GM21528 (cell line): ENCODE measurements at regions not wholly inside any gene's neighbourhood (a gene's known extent, or its start where the extent isn't known, plus 50 kb on each side); places are given as distances from the start of the nearest gene placed in this dataset.

Source experiments
- ATAC-seq: cut with Tn5 transposase; IDR thresholded peaks from one replicate; pipeline ENCODE4 v1.9.1; 2021; ENCODE audit warnings: mild to moderate bottlenecking, moderate library complexity; ENCODE audit not compliant: unreplicated experiment, low FRiP score

- no peak for ATAC-seq
These were observed 299.3 kb upstream of the PITRM1 start for GRCh38 chr10:3471927-3472286.

DNA sequence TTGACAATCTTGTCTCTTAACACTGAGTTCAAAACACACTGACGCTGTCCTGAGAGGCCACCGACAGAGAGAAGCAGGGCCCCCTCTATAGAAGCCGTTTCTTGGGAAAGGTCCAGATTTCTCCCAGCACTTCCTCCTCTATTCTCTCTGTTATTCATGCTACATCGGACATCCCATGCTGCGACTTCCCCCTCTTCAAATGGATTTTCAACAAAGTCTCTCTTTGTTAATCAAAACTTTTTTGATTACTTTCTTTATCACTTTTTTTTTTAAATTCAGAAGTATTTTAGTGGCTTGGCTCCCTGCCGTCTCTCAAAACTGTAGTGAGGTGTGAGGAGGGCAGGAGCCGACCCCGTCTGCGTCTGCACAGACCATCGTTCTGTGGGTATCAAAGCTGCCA lies 298.9 kb upstream of the PITRM1 start:
- no peak for ATAC-seq

DNA sequence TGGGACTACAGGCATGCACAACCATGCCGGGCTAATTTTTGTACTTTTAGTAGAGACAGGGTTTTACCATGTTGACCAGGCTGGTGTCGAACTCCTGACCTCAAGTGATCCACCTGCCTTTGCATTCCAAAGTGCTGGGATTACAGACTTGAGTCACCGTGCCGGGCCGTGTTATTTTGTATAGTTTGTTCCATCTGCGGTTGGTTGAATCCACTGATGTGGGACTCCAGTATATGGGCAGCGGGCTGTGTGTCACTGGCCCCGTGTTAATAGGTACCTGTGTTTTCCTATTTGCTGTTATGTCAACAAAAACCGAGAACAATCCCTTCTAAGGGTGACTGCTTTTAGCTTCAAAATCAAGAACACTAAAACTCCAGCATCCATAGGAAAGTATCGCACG lies 297.6 kb upstream of the PITRM1 start:
- ATAC-seq, result no peak

DNA sequence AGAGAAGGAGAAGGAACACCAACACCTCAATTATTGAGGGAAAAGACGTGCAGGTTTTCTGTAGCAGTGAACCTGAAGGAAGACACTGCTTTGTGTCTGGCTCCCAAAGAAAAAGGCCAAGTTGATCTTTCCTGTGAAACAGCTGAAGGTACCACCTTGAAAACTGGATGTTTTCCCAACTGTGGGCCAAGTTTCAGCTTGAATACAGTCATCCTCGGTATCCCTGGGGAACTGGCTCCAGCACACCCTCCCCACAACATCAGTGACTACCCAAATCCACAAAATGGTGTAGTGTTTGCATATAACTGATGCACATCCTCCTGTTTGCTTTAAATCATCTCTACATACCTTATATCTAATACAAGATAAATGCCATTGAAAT lies 297.0 kb upstream of the PITRM1 start:
- ATAC-seq, result no peak

DNA sequence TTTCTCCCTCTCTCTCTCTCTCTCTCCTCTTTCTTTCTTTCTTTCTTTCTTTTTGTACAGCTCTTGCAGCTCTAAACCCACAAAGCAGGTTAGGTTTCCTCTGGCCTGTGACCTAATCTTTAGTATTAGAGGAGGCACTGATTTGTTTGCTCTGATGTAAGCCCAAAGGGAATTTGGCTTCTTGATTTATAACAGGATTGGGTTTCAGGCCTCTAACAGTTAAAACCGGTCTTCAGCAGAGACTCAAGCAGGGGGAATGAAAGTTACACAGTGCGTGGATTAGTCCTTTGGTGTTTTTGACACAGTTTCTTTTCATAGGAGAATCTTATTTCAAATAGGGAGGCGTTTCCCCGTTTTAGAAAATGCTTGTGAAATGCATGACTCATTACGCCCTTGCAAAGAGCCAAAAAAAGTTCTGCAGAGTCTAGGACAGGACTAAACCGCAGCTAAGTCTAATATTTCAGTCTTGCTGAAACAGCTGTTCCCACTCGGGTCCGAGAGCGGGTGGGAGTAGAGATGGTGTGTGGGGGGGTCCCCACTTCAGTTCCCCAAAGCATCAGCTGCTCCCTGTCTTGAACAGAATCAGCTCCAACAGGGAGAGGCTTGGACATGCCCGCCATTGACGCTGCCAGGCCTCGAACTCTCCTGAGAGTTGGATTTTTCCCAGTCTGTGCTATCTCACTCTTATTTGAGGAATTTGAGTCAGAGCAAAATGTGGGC lies 296.5 kb upstream of the PITRM1 start:
- no peak for ATAC-seq

DNA sequence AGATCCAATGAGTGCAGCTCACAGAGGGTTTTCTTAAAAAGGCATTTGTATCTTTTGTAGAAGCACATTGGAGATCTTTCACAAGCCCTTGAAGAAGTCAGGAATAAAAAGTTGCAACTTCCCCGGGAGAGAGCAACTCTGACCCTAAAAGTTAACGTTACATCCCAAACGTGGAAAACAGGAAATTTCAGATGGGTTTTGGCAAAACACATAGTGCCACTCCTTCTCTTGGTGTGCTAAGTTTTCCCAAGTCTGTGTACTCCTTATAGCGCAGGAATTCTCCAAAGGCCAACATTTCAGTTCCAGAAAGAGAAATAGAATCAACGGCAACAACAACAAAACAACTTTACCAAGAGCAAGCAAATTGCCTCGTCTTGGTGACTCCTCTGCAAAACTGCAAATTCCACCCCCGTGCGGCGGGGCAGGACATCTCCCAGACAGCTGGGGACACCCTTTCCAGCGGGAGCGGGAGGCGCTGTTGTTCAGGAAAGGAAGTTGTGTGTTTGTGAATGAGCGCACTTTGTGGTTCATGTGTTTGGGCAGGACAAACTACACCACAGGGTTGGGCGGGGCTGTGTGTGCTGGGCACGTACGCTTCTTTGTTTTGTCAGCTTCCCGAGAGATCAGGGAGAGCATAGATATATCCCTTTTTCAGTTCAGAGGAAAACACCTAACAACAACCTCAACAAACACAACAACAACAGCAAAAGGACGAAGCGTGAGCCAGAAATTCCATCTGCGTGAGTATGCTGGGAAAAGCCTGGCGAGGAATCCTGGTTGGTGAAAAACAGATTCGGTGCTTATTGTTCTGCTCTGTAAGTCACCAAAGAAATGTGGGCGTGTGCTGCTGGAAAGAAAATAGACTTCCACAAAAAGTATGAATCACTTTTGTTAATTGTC lies 294.7 kb upstream of the PITRM1 start:
- no peak for ATAC-seq

DNA sequence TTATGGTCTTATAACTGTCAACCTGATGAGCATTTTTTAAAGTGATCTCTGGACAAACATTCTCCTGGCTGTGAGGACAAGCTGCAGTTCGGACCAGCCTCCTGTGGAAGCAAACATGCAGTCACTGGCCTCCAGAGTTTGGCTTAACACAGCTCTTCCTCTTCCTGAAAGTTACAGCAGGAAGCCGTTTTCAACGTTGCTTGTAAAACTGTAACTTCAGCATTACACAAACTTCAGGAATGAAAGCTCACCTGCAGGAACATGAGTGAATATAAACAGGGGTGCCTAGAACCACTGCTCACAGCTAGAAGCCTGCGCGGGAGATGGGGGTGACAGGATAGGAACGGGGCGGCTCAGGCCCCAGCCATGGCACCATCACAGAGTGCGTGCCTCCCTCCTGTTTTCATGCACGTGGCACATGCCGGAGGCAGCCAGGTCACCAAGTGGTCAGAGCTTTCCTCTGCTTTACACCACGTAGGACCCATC lies 292.9 kb upstream of the PITRM1 start:
- no peak for ATAC-seq

- ATAC-seq, result no peak
These were observed 292.3 kb upstream of the PITRM1 start for GRCh38 chr10:3464760-3465405.

- ATAC-seq, result no peak
These were observed 288.0 kb upstream of the PITRM1 start for GRCh38 chr10:3460420-3461128.

GRCh38 chr10:3455385-3456334 lies 283.1 kb upstream of the PITRM1 start:
- no peak for ATAC-seq

DNA sequence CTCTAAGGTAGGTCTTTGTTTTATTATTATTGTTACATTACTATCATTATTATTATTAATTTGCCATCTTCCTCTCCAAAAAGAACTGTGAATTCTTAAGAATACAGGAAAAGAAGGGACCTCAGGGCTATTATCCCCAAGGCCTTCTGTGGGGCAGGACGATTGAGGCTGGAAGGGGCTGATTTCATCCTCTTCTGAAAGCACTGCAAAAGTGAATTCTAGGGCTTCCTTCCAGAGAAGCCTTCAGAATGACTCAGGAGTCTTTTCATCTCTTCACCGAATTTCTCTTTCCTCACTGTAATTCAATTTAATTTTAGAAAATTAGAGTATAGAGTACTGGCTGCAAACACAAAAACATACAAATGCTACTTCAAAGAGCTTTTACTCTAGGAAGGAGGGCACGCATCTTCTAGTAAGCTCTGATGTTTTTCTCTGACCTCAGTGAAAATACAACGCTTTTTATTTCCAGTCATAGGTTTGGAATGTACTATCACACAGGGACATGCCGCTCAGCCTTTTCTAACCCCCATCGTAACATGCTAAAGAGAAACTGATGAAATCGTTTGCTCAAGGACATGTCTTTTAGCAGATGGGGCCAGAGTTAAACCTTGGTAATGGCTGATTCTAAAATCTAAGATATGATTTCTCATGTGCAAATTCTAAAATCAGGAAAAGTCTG lies 280.2 kb upstream of the PITRM1 start:
- no peak for ATAC-seq

- no peak for ATAC-seq
These were observed 279.6 kb upstream of the PITRM1 start for GRCh38 chr10:3452173-3452626.

DNA sequence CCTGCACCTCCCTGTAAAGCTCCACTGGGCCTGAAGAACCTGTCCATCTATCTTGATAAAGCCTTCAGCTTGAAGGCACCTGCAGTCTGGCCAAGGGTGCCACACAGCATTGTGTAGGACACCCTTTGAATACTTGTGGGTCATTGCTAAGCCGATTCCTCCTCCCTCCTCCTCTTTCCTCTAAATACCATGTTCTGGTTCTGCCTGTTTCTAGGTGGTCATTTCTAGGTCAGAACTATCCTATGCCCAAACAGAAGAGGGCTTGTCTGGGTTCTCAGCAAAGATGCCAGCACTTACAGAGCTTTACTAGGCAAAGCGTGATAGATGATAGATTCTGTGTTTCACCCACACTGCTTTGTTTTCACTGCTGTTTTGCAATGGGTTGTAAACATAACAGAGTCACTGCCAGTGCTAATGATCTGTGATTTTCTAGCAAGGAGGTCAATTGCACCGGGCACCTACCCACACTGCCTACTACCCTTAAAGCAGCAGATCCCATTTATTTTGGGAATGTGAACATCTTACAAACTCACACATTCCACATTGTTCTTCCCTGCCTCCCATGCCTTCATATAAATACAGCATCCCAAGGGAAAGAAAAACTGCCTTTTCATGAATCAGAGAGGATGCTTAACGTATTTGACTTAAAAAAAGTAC lies 279.1 kb upstream of the PITRM1 start:
- ATAC-seq, result no peak

GRCh38 chr10:3446221-3446620 lies 273.6 kb upstream of the PITRM1 start:
- ATAC-seq, result no peak

DNA sequence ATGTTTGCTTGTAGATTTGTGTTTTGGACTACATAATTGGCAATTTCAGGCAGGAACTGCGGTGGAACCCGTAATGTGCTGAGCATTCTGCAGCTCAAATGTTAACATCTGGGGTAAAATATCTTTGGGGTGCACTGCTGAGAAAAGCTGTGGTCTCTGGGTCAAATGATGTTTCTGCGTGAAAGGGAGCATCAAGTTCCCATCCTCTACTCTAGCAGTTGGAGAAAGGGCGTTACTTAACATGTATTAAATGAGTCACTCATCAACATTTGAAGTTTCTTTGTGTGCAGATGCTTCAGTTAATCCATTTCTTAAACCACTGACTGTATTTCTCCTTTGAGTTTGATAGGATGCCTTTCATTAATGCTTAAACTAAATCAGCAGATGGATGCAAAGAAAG lies 273.1 kb upstream of the PITRM1 start:
- no peak for ATAC-seq

GRCh38 chr10:3442451-3442990 lies 269.9 kb upstream of the PITRM1 start:
- ATAC-seq, result no peak

DNA sequence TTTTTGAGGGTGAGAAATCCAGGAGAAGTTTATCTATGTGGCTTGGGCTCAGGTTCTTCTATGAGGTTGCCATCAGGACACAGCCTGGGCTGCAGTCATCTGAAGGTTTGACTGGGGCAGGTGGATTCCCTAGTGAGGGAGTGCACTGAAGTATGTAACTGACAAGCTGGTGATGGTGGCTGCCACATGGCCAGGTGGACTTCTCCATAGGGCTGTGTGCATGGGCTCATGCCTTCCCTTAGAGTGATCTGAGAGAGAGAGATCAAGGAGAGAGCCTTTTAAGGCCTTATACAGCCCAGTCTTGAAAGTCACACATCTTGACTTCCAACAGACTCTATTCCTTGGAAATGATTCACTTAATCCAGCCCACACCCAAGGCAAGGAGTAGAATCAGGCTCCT lies 266.6 kb upstream of the PITRM1 start:
- ATAC-seq, result no peak

GRCh38 chr10:3438606-3439005 lies 266.0 kb upstream of the PITRM1 start:
- no peak for ATAC-seq
